ENCODE measurements at regions not wholly inside any gene's neighbourhood (a gene's known extent, or its start where the extent isn't known, plus 50 kb on each side); places are given as distances from the start of the nearest gene placed in this dataset.

DNA sequence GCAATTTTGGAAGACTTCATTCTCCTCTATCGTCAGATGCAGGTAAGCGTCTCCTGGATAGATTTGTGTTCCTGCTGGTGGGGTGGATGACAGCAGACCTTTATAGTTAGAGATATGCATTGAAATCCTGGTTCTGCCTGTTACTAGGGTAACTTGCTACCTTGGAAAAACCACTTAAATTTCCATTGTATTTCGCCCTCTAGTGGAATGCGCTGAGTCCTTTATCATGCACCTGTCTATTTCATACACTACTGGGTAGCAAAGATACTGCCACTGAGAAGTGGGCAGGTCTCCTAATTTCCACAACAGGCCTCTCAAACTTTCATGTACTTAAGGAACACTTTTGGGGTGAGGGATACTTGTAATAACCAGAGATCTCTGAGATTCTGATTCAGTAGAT lies 209.5 kb upstream of the SUCLG2 start:
- no peak for DNase-seq

DNA sequence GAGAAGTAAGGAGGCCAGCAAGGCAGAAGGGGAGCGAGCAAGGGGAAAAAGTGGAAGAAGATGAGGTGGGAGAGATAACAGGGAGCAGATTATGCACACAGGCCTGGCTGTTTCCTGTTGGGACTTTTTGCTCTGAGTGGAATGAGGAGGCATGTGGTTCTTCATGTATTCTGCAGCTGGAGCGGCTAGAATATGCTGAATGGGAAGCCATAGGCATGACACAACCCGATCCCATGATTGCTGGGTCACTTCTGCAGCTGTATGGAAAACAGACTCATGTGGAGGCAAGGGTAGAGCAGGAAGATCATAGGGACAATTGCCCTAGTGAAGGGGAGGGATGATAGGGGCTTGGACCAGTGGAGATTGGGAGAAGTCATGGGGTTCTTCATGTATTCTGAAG lies 206.0 kb upstream of the SUCLG2 start:
- DNase-seq = no peak

DNA sequence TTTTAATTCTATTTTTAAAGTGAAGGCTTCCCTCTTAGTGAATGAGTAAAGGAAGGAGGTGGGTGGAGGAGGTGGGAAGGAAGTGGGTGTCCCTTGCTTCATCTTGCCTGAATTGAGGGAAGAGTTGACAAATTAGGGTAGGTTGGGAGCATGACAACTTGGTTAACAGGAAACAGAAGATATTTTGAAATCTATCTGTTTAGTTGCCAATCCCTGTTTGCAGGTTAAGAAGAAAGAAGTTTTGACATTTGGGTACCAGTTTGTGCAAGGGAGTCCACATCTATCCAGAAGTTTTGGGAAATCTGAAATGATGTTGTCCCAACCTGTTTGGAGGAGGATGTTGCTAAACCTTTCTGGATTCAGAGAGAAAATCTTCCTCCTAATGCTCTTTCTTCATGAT lies 204.1 kb upstream of the SUCLG2 start:
- no peak for DNase-seq

GRCh38 chr3:67856718-67857117 lies 202.3 kb upstream of the SUCLG2 start:
- DNase-seq = no peak

GRCh38 chr3:67854663-67855062 lies 200.3 kb upstream of the SUCLG2 start:
- no peak for DNase-seq

DNA sequence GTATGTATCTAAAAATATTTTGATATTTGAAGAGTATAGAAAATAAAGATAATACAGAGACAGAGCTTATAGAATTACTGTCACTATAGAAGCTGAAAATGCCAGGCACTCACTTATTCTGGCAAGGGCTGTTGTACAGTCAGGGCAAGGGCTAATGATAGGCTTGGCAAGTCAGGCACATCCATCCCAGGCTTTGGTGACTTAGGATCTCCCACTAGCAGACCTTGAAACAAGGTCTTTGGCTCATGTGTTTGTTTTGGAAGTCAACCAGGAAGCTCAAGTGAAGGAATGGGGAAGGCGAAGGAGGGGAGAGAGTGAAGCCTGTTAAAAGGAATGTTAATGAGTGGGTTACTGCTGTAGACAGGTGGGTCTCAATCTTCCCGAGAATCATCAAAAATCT lies 199.1 kb upstream of the SUCLG2 start:
- no peak for DNase-seq

GRCh38 chr3:67848299-67848698 lies 193.9 kb upstream of the SUCLG2 start:
- DNase-seq = no peak

DNA sequence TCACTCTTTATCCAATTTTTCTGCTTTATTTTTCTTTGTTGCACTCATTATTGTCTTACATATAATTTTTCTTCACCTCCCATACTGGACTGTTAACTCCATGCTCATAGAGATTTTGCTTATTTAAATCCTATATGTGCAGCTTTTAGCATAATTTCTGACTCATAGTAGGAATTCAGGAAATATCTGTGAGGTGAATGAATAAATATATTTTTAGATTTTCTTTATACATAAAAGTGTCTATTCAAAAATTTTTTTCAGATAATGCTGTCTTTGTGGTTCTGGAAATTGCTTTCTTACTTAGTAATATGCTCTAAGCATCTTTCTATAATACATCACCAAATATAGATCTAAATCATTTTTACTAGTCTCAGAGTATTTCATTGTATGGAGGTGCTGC lies 191.8 kb upstream of the SUCLG2 start:
- DNase-seq = no peak

GRCh38 chr3:67832817-67833216 lies 178.4 kb upstream of the SUCLG2 start:
- DNase-seq = no peak

GRCh38 chr3:67831262-67831661 lies 176.8 kb upstream of the SUCLG2 start:
- DNase-seq = no peak

DNA sequence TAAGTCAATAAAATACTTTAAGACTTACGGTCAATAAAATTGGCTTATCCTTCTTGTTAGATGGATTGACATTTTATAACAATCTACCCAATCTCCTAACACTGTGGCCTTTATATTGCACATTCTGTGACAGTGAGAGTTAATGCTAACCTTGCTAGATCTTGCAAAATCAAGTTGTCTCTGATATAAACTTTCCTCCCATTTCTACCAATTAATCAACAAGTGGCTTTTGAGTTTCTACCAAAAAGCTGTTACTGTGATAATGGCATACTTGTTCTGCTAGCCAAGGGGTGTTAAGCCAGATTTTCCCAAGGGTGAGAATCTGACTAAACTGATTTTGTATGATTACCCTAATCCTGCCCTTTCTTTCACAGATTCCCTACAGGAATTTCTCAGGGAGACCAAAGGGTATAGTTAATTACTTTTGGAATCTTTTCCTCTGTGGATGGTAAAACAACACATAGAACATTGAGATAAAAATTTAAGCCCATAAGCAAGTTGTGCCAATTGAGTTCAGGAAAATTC lies 174.1 kb upstream of the SUCLG2 start:
- no peak for DNase-seq

DNA sequence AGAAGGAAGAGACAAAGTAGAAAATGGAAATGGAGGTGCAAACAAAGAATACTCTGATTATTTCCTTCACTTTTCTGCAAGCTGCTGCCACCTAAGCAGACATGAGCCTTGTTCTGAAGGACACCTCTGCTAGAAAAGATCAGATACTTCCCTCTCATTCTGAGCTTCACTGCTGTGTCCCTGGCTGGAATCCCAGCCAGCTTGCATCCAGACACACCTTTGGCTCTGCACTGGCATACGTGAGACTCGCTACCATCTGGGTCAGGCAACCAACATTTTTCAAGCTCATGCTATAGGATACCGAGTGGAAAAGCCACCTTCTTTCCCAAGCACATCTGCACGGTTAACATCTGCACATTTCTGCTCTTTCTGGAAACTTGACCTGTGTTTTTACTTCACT lies 166.7 kb upstream of the SUCLG2 start:
- no peak for DNase-seq

- DNase-seq = no peak
These were observed 165.0 kb upstream of the SUCLG2 start for GRCh38 chr3:67819447-67819846.

- no peak for DNase-seq
These were observed 155.0 kb upstream of the SUCLG2 start for GRCh38 chr3:67809370-67809935.

- no peak for DNase-seq
These were observed 154.5 kb upstream of the SUCLG2 start for GRCh38 chr3:67808906-67809305.

DNA sequence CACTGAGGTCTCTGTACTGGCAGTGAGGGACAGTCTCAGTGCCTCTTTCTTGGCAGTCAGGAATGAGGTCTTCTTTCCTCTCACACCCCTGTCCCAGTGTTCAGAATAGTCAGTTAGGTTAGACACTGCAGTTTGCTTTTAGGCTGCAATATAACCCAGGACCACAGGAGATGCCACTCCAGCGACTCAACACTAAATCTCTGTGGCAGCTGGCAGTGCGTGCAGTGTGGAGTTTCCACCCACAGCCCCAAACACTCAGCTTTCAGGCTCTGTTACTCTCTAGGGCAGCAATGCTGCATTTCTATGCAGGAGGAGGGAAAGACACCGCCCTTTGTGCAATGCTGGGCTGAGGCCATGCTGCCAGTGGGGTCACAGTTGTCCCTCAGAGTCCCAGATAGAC lies 150.2 kb upstream of the SUCLG2 start:
- DNase-seq = no peak

GRCh38 chr3:67804089-67804488 lies 149.7 kb upstream of the SUCLG2 start:
- no peak for DNase-seq

DNA sequence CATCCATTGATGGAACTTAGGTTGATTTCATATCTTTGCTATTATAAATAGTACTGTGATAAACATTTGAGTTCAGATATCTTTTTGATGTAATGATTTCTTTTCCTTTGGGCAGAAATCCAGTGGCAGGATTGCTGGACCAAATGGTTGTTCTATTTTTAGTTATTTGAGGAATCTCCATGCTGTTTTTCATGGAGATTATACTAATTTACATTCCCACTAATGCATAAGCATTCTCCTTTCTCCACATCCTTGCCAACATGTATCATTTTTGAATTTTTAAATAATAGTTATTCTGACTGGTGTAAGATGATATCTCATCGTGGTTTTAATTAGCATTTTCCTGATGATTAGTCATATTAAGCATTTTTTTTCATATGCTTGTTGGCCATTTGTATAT lies 144.0 kb upstream of the SUCLG2 start:
- DNase-seq = no peak

DNA sequence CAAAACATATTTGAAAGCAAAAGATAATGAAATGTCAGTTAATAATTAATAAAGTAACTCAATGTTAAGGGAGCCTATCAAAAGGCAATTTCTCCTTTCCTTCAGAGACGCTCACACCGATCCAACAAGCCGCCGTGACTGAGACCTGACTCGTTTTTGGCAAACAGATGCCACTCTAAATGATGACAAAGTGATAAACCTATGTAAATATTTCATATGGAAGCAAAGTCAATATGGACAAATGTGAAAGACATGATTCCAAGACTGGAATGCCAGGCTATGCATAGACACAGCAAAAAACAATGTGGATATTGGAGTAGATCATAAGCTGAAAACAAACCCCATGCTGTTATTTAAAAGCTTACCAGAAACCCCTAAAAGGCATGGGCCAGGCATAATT lies 137.2 kb upstream of the SUCLG2 start:
- DNase-seq = no peak

GRCh38 chr3:67790043-67790442 lies 135.6 kb upstream of the SUCLG2 start:
- DNase-seq = peak; percentile 41

DNA sequence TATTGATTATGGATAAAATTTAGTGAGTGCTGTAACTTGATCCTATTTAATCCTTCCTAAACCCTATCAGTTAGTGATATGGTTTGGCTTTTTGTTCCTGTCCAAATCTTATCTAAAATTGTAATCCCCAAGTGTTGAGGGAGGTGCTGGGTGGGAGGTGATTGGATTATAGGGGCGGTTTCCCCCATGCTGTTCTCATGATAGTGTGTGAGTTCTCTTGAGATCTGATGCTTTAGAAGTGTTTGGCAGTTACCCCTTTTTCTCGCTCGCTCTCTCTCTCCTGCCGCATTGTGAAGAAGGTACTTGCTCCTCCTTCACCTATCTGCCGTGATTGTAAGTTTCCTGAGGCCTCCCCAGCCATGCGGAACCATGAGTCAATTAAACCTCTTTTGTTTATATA lies 134.0 kb upstream of the SUCLG2 start:
- no peak for DNase-seq

DNA sequence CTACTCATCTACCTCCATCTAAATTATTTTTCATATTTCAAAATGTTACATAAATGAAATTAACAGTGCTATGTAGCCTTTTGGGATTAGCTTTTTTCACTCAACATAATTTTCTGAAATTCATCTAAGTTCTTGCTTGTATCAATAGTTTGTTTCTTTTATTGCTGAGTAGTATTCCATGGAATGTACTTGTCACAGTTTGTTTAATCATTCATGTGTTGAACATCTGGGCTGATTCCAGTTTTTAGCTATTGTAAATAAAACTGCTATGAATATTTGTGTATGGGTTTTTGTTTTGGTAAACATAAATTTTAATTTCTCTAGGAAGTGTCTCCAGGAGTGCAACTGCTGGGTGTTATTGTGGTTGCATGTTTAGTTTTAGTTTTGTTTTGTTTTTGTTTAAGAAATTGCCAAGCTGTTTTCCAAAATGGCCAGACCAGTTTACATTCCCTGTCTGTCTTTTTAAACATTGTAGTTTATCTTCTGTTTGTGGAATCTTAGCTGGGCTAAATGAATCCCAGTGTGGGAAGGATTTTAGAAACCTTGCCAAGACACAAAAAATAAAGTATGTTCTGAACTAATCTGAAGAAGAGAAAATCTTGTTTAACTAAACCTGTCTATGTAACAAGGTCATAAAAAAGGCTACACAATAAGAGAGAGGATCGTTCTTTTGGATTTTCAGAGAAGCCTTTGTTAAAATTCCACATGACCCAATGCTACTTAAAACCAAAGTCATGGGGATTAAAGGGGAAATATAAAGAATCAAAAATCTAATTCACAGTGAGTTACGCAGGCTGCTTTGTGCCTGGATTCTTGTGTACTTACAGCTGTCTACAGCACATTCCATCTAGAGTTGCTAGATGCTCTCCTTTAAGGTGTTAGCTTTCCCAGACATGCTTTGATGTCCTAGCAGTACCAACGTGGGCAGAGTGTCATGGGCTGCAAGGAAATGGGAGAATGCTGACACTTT lies 129.2 kb upstream of the SUCLG2 start:
- no peak for DNase-seq

GRCh38 chr3:67781871-67782270 lies 127.5 kb upstream of the SUCLG2 start:
- no peak for DNase-seq

- DNase-seq = no peak
These were observed 126.8 kb upstream of the SUCLG2 start for GRCh38 chr3:67781218-67781617.
